GM18951 (cell line): ENCODE measurements at regions not wholly inside any gene's neighbourhood (a gene's known extent, or its start where the extent isn't known, plus 50 kb on each side); places are given as distances from the start of the nearest gene placed in this dataset.

Experiments used
- POLR2A ChIP-seq: IDR thresholded peaks from 4 replicates; pipeline ENCODE4 v1.6.1; 2011; ENCODE audit warnings: mild to moderate bottlenecking; ENCODE audit not compliant: insufficient read length, insufficient read depth; ENCODE audit errors: extremely low read depth
- in situ Hi-C: fragments of 300-500 bp; cut with MboI; formaldehyde crosslinking; loops from one replicate; pipeline ENCODE4 v1.12.0; 2022; ENCODE audit warnings: low sequenced_read_pairs, mixed read lengths, inconsistent platforms; ENCODE audit not compliant: unreplicated experiment

DNA sequence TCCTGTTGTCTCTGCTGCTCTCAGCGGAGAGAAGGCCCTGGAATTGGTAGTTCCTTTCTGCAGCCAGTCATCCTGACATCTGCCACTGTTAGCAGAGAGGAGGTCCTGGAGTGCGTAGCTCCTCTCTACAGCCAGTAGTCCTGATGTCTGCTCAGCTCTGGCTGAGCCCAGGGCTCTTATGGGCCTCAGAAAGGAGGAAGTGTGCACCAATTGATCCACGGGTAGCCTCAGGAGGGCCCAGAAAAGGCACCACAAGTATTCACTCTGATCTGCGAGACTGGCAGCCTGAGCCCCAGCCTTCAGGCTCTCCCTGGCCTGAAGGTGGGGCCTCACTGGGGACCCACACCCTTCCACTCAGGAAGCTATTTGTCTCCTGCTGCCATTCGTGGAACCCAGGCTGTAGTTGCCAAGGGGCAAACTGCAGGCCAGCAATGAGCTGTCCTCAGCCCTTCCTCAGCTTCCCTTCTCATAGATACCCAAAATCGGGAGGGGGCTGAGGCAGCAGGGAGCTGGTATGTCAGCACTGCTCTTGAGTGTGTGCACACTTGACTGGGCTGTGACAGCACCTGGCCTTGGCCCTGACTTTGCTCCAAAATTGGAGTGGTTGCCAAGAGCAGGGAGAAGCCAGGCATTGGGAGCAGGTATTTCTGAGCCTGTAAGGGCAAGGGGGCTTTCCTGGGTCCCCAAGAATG lies 1049.5 kb upstream of the ACO1 start:
- in situ Hi-C loops, result no loop called here
- no peak for TF ChIP-seq POLR2A

DNA sequence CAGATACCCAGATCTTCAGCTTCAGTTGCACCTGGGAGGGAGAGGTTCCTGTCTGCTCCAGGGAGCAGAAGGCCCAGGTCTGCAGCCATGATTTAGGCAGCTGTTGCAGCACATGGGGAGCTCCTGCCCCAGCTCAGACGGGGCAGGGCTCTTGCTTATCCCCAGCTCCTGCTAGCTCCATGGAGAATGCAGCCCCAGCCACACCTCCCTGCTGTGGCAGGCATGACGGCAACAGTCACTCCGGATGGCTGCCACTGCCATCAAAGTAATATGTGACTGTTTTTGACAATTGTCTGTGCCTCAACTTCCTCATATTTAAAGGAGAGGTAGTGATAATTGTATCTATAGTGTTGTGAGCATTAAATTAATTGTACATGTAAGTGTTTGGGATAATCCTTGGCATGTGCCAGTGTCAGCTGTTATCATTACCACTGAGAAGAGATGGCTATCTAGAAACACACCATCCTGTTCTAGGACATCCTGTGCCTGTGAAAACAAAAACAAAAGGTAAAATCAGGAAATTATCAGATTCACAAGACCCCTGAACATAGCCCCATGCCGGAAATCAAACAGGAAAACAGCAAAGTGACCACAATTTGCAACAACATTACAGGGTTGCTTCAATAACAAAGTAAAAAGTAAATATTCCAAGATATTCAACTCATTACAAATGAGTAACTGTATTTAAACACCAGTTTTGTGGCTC lies 1048.8 kb upstream of the ACO1 start:
- in situ Hi-C loops, result no loop called here
- no peak for TF ChIP-seq POLR2A

DNA sequence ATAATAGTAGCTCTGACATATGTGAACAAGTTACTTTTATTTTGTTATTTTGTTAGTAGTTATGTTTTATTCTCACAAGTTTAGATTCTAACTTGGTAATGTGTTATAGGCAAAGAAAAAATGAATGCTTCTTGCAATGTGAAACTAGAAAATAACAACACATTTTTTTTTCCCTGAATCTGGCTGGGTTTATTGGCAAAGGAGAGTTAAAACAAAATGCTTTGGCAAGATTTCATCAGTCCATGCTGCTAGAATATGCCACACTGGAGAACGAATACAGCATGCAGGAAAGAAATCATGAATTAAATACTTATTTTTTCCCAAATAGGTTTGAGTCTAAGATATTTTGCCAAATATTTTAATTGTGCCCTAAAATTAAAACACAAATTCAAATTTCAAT lies 1048.1 kb upstream of the ACO1 start:
- TF ChIP-seq POLR2A, result no peak
- in situ Hi-C loops, result no loop called here

DNA sequence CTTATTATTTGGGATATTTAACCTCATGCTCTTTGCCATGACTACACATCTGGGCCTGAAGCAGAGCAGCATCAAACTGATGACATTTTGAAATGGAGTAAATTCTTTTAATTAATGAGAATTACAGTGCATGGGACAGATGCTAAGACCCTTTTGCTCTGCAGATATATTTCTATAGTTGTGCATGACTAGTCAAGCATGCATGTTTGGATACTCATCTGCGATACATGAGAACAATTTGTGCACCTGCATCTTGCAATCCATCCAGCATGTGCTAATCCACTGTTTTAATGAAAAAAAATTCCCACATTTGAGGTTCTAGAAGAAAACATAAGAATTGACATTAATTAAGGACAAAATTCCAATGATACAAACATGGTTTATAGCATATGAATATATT lies 1047.6 kb upstream of the ACO1 start:
- no peak for TF ChIP-seq POLR2A
- in situ Hi-C loops, result no loop called here

DNA sequence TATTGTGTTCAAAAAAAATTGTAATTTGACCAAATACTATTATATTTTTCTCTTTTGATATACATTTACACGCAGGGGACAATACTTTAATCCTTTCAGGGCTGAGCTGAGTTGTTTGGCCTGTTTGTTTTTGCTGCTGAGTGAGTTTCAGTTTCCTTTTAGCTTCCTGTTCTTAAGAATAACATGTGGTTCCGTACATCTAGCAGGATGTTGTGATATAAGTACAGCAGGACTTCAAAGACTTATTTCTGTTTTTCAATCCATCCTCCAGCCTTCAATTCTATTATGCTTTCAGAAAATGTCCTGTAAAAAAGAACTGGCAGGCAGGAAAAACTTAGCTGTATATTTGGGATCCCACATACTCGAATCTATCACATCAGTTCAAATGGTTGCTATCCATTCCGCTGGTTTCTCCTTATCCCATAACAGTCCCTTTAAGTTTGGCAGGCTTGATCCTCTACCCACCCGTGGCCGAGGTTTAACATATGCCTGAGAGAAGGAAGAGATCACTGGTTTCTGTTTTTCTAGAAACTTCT lies 1037.3 kb upstream of the ACO1 start:
- in situ Hi-C loops, result no loop called here

DNA sequence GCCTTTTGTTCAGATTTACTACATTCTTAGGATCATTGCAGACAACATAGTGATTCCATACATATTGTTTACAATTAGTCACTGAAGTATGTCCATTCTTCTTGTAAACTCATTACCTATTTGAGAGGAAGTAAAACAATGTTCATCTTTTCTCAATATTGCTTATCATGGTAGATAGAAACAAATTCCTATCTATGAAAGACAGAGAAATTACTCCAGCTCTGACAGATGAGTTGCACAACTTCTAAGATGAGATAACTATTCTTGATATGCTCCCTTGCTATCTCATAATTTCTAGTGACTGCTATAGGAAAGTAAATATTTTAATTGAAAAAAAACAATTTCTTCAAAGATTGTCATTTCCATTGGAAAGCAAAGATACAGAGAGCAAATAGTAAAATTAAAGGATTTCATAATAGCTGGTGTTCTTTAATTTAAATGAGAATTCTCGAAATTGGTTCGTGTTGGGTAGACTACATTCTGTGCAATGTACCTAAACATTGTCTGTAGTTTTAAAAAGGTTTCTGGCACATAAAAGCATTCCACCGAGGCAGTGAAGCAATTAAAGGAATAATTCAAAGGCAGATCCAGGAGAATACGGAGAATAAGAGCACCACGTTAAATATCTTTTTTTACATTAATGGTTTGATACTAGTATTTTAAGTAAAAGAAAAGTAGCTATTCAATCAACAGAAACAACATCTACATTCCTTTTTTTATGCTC lies 1029.1 kb upstream of the ACO1 start:
- in situ Hi-C loops, result no loop called here
- no peak for TF ChIP-seq POLR2A

More for the DNA sequence above, 1037.3 kb upstream of the ACO1 start:
- TF ChIP-seq POLR2A, result no peak

DNA sequence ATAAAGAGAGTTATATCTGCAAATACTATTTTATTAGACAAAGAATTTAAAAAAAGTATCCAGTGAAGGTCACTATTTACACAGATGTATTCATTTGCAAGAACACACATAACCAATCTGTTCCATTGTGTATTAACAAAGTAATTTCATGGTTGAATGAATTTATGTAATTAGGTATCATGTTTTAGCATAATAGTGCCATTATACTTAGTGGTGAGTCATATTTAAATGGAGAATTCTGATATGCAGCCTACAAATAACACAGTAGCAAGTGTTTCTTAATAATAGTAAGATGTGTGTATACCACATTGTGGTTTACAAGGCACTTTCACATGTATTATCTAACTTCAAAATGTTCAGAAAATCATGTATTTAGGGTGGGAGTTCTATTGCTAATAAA lies 1028.5 kb upstream of the ACO1 start:
- in situ Hi-C loops, result no loop called here
- no peak for TF ChIP-seq POLR2A

DNA sequence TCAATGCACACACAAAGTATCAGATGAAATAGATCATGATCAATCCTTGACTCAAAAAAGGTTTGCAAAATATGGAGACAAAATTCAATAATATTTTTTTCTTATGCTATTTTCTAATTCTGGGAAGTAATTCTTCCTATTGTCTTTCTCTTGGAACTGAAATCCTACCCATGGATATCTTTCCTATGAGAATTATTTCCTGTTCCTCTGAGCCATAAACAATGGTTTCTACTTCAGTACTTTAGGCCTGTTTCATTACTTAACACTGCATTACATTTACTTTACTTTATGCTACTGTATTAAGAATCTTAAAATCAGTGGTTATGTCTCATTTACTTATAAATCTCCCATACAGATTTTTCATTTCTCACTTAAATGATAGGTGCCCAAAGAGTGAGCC lies 1025.4 kb upstream of the ACO1 start:
- in situ Hi-C loops, result no loop called here

DNA sequence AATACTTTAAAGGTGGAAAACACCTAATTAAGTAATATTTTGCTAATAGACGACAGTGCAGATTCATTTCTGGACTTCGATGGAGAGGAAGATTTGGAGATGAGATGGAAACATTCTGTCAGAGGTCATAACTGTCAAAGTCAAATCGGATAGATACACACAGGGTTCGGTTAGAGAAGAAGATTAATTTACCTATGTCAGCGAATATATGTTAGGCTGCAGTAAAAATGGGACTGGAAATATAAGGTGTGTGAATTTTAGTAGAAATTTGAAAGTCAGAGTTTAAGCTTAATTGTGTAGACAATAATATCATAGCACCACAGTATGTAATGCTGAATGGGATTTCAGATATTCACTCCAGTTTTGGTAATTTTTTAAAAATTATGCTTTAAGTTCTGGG lies 1020.3 kb upstream of the ACO1 start:
- in situ Hi-C loops, result no loop called here
- TF ChIP-seq POLR2A, result no peak

More for the DNA sequence above, 1025.4 kb upstream of the ACO1 start:
- no peak for TF ChIP-seq POLR2A

DNA sequence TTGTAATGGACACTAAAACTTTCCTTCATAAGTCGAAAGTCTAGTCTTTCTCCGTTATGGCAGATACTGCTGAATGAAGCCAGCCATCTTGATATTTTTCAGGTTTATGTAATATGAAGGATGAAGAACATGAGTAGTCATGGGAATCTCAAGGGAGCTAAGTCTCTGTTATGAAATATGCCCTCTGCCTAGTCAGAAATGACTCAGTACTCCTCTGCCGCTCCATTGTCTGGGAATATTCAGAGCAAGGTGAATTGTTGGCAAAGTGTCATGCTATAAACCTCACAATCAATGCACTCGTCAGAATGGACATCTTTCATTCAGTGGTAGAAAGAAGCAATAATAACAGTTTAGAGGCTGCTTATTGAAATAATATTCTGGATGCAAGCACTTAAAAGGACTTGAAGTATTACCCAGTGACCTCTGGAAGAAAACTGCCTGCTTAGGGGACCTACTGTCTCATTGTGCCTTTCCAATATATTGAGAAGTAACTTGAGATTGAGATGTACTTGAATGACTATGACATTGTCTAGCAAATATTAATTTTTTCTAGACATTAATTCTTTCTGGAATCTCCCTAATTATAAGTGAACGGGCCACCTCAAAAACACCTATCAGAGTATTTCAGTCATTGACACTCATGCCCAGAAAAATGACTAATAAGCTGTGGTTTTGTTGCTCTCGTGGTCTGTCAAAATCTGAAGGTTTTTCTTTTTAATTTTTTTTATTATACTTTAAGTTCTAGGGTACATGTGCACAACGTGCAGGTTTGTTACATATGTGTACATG lies 1011.5 kb upstream of the ACO1 start:
- TF ChIP-seq POLR2A, result no peak
- in situ Hi-C loops, result no loop called here

DNA sequence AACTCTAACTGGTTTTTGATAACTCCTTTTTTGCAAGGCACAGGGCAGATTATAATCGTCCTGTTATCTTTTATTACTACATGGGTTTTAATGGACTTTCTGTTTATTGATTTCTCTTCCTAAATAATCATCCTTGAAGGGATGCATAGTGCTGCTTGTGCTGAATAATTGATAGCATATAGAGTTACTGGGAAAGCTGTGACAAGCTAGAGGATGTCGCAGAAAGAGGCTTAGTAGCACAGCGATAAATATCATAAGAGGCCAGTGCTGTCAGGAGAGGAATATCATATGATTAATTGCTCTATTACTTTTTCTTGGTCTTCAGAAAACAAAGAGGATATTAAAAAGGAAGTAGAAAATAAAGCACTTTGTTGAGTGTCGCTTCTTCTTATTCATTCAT lies 1007.1 kb upstream of the ACO1 start:
- in situ Hi-C loops, result no loop called here

DNA sequence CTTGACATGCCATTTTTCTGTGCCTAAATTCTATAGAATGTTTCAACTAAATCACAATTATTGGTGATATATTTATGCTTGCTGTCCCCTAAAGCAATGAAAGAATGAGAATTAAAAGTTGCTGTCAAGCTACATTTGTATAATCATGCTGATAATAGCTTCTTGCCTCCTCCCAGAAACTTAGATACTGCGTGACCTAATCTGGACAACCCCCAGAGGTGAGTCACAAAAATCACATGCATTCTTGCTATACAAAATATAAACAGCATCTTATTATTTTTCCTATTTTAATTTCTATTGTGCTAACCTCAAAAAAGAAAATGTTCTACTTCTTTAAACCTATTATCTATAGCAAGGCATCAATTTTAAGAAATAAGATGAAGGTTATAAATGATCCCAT lies 995.8 kb upstream of the ACO1 start:
- TF ChIP-seq POLR2A, result no peak
- in situ Hi-C loops, result no loop called here

More for the DNA sequence above, 1007.1 kb upstream of the ACO1 start:
- no peak for TF ChIP-seq POLR2A

DNA sequence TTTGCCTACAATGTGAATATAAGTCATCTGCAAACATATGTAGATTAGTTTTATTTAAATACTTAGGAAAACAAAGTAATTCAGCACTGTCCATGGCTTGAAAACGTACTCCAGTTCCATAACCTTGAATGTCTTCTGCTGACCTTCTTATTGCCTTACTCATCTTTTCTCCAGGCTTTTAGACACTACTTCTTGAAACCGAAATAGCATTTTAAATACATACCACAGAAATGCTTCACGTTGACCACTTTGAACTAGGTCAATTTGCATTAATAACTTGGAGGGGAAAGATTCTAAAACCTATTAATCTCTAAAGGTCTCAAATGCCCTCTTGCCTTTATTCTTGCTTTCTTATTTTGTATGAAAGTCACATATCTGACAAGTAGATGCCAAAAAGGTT lies 995.4 kb upstream of the ACO1 start:
- in situ Hi-C loops, result no loop called here
- TF ChIP-seq POLR2A, result no peak
